ENCODE measurements at regions not wholly inside any gene's neighbourhood (a gene's known extent, or its start where the extent isn't known, plus 50 kb on each side); places are given as distances from the start of the nearest gene placed in this dataset.
"Not testable (repeated sequence)": the region's sequence is repeated elsewhere in the genome, so short reads cannot be mapped to it uniquely, and the experiment has no call there.

DNA sequence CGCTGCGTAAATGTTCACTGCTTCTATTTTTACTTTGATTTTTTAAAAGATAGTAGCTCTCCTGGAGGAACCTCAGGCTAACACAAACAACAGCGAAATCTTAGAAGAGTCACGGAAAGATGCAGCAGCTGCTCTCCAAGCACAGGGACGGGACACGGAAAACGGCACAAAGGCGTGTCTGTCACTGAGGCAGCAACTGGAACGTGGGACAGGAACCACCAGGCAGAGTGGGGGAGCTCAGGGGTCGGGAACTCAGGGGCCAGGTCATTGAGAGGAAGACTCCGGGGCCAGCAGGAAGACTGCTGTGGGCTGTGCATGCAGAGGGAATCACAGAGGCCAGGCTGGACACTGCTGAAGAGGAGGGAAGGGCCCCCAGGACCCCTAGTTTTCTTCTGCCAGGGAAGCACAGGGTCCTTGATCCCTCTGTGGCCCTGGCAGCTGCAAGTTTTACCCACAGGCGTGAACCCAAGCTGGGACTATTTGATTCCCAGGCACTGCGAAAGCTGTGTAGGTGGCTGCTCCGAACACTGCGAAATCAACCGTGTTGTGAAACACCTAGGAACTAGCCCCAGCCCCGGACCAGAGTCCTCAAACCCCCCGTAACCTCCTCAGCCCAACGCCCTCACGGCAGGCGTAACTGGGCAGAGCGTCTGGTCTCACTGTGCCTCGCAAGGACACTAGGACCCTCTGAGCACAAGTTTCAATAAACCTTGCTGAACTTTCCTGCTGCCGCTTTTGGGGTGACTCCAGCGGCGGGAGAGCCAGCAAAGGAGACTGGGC lies 263.0 kb downstream of the EIPR1 start:
- DNase-seq: no peak

DNA sequence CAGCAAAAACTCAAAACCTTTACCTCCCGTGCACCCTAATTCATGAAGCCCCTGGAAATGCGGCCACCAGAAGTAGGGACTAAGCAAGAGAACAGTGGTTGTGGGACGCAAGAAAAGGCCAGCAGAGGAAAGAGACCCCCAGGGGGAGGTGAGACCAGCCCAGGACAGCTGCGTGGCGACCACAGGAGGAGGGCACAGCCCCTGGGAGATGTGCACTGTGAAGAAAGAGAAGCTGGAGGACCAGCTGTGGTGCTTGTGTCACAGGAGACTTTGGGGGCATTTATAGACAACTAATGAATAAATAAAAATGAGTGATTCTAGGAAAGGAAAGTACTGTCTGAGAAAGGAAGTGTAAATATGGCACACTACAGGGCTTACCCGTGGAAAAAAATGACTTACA lies 263.8 kb downstream of the EIPR1 start:
- DNase-seq: no peak

DNA sequence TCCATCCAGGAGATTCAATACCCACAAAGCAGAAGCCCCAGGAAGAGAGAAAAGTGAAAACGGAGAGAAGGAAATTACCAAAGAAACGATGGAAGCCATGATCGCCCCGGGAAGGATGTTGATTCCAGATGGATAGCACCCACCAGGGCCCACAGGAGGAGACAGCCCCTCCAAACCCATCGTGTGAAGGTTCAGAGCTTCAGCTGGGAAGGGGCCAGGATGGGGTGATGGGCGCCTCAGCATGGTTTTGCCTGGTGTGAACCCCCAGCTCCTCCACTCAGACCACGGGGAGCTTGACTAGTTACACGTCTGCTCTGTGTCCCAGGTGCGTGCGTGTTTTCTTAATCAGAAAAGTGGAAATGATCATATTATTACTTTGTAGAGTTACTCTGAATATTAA lies 264.5 kb downstream of the EIPR1 start:
- no peak for DNase-seq

DNA sequence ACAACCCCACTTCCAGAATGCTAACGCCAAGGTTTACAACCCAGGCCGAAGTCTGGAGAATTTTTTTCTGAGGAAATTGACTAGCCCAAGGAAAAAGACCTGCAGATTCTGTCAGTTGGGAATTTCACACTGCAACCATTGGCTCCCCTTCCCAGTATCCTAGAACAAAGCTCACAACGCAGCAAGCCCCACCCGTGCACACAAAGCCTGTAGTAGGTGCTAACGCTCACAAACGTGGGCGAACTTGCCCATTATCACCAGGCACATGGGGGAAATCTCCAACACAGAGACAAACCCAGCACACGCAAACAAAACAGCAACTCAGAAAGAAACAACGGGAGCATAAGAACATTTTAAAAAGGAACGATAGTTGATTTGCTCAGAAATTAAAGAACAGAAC lies 265.1 kb downstream of the EIPR1 start:
- DNase-seq: no peak

GRCh38 chr2:3112131-3112530 lies 265.5 kb downstream of the EIPR1 start:
- no peak for DNase-seq

GRCh38 chr2:3110994-3111666 lies 266.5 kb downstream of the EIPR1 start:
- no peak for DNase-seq

DNA sequence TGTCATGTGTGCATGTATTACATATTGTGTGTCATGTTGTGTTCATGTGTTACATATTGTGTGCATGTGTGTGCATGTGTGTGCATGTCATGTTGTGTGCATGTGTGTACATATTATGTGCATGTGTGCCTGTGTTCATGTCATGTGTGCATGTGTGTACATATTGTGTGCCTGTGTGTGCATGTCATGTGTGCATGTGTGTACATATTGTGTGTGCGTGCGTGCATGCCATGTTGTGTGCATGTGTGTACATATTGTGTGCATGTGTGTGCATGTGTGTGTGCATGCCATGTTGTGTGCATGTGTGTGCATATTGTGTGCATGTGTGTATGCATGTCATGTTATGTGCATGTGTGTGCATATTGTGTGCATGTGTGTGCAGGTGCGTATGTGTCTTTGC lies 267.1 kb downstream of the EIPR1 start:
- no peak for DNase-seq

GRCh38 chr2:3108710-3109702 lies 268.6 kb downstream of the EIPR1 start:
- DNase-seq: no peak

DNA sequence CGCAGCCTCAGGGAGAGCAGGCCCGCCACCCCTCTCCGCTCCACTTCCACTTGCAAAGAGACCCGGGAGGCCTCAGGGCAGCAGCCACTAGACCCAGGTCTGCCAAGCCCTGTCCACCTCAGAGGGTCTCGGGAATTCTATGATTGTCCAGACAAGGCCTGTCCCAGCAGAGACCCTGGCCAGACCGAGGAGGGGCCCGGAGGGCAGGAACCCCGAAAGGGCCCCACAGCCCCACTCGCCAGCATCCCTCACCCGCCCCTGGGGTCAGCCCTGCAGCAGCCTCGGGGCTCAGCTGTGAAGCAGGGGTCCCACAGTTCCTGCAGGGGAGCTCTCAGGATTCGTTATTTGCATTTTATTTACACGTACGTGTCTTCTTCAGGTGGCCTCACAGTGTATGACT lies 269.5 kb downstream of the EIPR1 start:
- no peak for DNase-seq

DNA sequence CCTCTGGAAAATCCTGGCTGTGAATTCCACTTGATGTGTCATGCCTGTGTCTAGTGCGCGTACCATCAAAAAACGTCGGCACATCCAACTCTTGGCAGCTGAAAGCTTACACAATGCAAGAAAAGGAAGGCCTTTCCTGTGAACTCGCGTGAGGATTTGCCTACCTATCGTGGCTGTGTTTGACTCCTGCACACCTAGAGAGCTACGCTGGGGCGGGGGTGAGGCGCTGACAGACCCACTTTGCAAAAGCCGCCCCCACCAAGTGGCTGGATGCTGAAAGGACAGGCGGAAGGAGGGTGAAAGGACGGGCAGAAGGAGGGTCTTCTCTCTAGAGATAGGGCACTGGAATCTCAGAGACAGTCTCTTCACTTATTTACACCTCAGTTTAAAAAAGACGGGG lies 270.1 kb downstream of the EIPR1 start:
- no peak for DNase-seq

DNA sequence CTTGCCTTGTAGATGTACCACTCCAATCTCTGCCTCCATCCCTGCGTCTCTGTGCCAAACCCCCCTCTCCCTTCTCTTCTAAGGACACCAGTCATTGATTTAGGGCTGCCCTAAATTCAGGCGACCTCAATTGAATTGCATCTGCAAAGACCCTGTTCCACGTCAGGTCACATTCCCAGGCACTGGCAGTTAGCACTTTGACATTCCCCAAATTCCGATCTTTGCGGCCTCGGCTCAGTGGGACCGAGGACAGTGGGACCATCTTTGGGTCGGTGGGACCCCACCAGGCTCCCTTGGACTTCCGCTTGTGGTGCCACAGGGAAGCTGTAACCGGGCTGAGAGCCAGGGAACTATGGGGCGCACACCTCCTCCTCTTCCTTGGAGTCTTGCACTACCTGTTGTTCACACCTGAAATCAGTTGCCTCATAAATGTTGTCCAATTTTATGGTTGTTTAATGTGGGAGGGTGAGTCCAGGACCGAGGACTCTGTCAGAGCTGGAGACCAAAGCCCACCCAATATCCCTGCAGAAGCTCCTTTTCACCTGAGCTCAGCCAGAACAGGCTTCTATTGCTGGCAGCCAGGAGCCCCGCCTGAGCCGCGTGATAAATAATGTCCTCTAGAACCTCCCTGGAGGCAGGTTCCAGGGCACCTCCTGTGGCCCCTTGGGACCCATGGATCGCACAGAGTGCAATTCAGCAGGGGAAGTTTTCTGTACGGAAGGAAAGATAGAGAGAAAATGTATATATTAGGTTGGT lies 271.6 kb downstream of the EIPR1 start:
- no peak for DNase-seq

- DNase-seq: not testable (repeated sequence)
Measured at GRCh38 chr2:3104958-3105813, 272.4 kb downstream of the EIPR1 start.

- DNase-seq: no peak
Measured at GRCh38 chr2:3104261-3104660, 273.4 kb downstream of the EIPR1 start.

GRCh38 chr2:3102922-3103569 lies 274.6 kb downstream of the EIPR1 start:
- no peak for DNase-seq

GRCh38 chr2:3102081-3102921 lies 275.3 kb downstream of the EIPR1 start:
- no peak for DNase-seq

DNA sequence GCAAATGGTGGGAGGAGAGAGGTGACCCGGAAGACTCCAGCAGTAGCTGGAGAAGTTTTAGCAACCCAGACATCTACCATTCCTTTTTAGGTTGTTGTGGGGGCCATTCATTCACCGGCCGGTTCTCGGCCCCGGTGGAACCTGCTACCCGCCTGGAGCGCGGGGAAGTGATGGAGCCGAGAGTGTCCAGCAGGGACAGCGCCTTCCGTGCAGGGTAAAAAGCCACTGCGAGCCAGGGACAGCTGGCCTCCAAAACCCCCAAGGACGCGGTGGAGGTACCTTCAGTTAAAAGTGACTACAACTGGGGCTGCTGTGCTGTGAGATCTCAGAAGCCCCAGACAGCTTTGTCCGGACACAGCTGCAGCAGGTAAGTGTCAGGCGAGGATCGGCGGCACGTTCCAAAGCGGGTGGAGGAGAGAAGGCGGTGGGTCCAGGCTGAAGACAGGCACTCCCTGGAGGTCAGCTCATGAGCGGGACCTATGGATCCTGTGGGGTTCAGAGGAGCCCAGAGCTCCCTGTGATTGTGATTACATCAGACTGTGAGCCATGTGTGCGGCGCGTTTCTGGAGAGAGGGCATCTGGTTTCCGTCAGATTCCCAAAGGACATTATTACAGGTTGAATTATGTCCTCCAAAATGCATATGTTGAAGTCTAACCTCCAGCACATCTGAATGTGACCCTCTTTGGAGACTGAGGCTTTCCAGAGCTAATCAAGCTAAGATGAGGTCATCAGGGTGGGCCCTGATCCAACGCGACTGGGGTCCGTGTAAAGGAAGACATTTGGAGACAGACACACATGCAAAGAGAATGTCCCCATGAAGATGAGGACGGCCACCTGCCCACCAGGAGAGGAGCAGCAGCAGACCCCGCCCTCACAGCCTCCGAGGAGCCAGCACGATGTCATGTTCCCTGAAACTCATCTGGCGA lies 276.3 kb downstream of the EIPR1 start:
- no peak for DNase-seq

GRCh38 chr2:3100386-3100785 lies 277.2 kb downstream of the EIPR1 start:
- DNase-seq: no peak

GRCh38 chr2:3099860-3100234 lies 277.8 kb downstream of the EIPR1 start:
- DNase-seq: no peak

Measured in NCI-H1694 treated with DMSO at 0.1 percent for 48 hours (cell line).